ENCODE measurements at regions not wholly inside any gene's neighbourhood (a gene's known extent, or its start where the extent isn't known, plus 50 kb on each side); places are given as distances from the start of the nearest gene placed in this dataset.

- TF ChIP-seq EZH2 (IDR thresholded peaks at IDR 0.05; ENCODE audit: insufficient read depth, poor library complexity, severe bottlenecking) (no peak), EZH2phosphoT487 (IDR thresholded peaks at IDR 0.05; ENCODE audit: insufficient read depth, low read depth) (no peak)
Measured at GRCh38 chr4:133585323-133585722, 436.2 kb downstream of the PCDH10 start.

All from GM23248 (cell line).